H1 (cell line): ENCODE measurements at regions not wholly inside any gene's neighbourhood (a gene's known extent, or its start where the extent isn't known, plus 50 kb on each side); places are given as distances from the start of the nearest gene placed in this dataset.

Experiments used
- ASH2L ChIP-seq: fragments of 200-600, 300-600 bp; sonication (generic); IDR thresholded peaks from one replicate; pipeline ENCODE4 v1.7.1; 2017; ENCODE audit warnings: low read length
- POLR2A ChIP-seq, 2 experiments: IDR thresholded peaks; 1 replicate in 1 of 2; 2 replicates in 1 of 2; pipeline ENCODE4 v1.6.1; 2011; ENCODE audit warnings: low read depth in 2 of 2, low read length in 2 of 2, mild to moderate bottlenecking in 2 of 2; ENCODE audit errors: control extremely low read depth in 1 of 2
- SIN3A ChIP-seq, 2 experiments: IDR thresholded peaks in 1 of 2; conservative IDR thresholded peaks in 1 of 2; 2 replicates each; pipeline ENCODE4 v1.6.1; 2011 to 2012; ENCODE audit warnings: low read length in 2 of 2, improper control_type of control experiment in 1 of 2, low read depth in 1 of 2, mild to moderate bottlenecking in 1 of 2
- TAF7 ChIP-seq: optimal IDR thresholded peaks from 2 replicates; pipeline ENCODE3; 2011; ENCODE audit warnings: low read depth, mild to moderate bottlenecking, inconsistent platforms, low read length, moderate library complexity, borderline replicate concordance
- ZNF274 ChIP-seq: IDR thresholded peaks from 2 replicates; pipeline ENCODE4 v1.7.0; 2012; ENCODE audit warnings: low read length, borderline replicate concordance; ENCODE audit errors: extremely low read depth
- TF ChIP-seq, protein P1 (sequence below): fragments of 300-600 bp; sonication (generic); IDR thresholded peaks from 2 replicates; pipeline ENCODE4 v1.7.1; 2012; ENCODE audit warnings: low read length, moderate library complexity, mild to moderate bottlenecking, inconsistent platforms; ENCODE audit not compliant: insufficient replicate concordance

- TF ChIP-seq, protein P1, sequence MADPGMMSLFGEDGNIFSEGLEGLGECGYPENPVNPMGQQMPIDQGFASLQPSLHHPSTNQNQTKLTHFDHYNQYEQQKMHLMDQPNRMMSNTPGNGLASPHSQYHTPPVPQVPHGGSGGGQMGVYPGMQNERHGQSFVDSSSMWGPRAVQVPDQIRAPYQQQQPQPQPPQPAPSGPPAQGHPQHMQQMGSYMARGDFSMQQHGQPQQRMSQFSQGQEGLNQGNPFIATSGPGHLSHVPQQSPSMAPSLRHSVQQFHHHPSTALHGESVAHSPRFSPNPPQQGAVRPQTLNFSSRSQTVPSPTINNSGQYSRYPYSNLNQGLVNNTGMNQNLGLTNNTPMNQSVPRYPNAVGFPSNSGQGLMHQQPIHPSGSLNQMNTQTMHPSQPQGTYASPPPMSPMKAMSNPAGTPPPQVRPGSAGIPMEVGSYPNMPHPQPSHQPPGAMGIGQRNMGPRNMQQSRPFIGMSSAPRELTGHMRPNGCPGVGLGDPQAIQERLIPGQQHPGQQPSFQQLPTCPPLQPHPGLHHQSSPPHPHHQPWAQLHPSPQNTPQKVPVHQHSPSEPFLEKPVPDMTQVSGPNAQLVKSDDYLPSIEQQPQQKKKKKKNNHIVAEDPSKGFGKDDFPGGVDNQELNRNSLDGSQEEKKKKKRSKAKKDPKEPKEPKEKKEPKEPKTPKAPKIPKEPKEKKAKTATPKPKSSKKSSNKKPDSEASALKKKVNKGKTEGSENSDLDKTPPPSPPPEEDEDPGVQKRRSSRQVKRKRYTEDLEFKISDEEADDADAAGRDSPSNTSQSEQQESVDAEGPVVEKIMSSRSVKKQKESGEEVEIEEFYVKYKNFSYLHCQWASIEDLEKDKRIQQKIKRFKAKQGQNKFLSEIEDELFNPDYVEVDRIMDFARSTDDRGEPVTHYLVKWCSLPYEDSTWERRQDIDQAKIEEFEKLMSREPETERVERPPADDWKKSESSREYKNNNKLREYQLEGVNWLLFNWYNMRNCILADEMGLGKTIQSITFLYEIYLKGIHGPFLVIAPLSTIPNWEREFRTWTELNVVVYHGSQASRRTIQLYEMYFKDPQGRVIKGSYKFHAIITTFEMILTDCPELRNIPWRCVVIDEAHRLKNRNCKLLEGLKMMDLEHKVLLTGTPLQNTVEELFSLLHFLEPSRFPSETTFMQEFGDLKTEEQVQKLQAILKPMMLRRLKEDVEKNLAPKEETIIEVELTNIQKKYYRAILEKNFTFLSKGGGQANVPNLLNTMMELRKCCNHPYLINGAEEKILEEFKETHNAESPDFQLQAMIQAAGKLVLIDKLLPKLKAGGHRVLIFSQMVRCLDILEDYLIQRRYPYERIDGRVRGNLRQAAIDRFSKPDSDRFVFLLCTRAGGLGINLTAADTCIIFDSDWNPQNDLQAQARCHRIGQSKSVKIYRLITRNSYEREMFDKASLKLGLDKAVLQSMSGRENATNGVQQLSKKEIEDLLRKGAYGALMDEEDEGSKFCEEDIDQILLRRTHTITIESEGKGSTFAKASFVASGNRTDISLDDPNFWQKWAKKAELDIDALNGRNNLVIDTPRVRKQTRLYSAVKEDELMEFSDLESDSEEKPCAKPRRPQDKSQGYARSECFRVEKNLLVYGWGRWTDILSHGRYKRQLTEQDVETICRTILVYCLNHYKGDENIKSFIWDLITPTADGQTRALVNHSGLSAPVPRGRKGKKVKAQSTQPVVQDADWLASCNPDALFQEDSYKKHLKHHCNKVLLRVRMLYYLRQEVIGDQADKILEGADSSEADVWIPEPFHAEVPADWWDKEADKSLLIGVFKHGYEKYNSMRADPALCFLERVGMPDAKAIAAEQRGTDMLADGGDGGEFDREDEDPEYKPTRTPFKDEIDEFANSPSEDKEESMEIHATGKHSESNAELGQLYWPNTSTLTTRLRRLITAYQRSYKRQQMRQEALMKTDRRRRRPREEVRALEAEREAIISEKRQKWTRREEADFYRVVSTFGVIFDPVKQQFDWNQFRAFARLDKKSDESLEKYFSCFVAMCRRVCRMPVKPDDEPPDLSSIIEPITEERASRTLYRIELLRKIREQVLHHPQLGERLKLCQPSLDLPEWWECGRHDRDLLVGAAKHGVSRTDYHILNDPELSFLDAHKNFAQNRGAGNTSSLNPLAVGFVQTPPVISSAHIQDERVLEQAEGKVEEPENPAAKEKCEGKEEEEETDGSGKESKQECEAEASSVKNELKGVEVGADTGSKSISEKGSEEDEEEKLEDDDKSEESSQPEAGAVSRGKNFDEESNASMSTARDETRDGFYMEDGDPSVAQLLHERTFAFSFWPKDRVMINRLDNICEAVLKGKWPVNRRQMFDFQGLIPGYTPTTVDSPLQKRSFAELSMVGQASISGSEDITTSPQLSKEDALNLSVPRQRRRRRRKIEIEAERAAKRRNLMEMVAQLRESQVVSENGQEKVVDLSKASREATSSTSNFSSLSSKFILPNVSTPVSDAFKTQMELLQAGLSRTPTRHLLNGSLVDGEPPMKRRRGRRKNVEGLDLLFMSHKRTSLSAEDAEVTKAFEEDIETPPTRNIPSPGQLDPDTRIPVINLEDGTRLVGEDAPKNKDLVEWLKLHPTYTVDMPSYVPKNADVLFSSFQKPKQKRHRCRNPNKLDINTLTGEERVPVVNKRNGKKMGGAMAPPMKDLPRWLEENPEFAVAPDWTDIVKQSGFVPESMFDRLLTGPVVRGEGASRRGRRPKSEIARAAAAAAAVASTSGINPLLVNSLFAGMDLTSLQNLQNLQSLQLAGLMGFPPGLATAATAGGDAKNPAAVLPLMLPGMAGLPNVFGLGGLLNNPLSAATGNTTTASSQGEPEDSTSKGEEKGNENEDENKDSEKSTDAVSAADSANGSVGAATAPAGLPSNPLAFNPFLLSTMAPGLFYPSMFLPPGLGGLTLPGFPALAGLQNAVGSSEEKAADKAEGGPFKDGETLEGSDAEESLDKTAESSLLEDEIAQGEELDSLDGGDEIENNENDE = no peak
- TF ChIP-seq TAF7 = no peak
- no peak for TF ChIP-seq ASH2L
- TF ChIP-seq ZNF274 = no peak
- no peak for TF ChIP-seq POLR2A (IDR thresholded peaks at IDR 0.05; ENCODE audit: control extremely low read depth in 1 of 2, low read depth in 2 of 2, low read length in 2 of 2)
- no peak for TF ChIP-seq SIN3A (conservative IDR thresholded peaks at IDR 0.05 in 1 of 2, IDR thresholded peaks at IDR 0.05 in 1 of 2; ENCODE audit: low read depth in 1 of 2, low read length in 2 of 2)
Measured at GRCh38 chr20:56868746-56869145, 239.6 kb downstream of the TFAP2C start (continued).
